ENCODE measurements at regions not wholly inside any gene's neighbourhood (a gene's known extent, or its start where the extent isn't known, plus 50 kb on each side); places are given as distances from the start of the nearest gene placed in this dataset.
A peak's percentile ranks its signal among the peaks of the same experiment; 100 is the strongest.

GRCh38 chr3:34013818-34014570 is 215.6 kb downstream of the PDCD6IP start:
- DNase-seq, result no peak
- in situ Hi-C loops (cut with HindIII; ENCODE audit: low pct_ligation_motif_present, low sequenced_read_pairs), result no loop called here
- Histone ChIP-seq H3K27ac (no peak overlapping the region), H3K27me3 (replicated peaks) (no peaks in the 10 kb centered on the region), H3K36me3 (replicated peaks) (no peaks in the 10 kb centered on the region), H3K4me3 (ENCODE audit: low read depth, low read length) (no peak overlapping the region)
- TF ChIP-seq CTCF (IDR thresholded peaks at IDR 0.05; ENCODE audit: low read depth, low read length, missing control alignments), result no peak

GRCh38 chr3:34015204-34016142 is 217.0 kb downstream of the PDCD6IP start:
- TF ChIP-seq CTCF (IDR thresholded peaks at IDR 0.05; ENCODE audit: low read depth, low read length, missing control alignments), result peak; percentile 65
- H3K36me3 ChIP-seq (replicated peaks), result no peaks in the 10 kb centered on the region
- no peak overlapping the region for H3K27ac ChIP-seq

DNA sequence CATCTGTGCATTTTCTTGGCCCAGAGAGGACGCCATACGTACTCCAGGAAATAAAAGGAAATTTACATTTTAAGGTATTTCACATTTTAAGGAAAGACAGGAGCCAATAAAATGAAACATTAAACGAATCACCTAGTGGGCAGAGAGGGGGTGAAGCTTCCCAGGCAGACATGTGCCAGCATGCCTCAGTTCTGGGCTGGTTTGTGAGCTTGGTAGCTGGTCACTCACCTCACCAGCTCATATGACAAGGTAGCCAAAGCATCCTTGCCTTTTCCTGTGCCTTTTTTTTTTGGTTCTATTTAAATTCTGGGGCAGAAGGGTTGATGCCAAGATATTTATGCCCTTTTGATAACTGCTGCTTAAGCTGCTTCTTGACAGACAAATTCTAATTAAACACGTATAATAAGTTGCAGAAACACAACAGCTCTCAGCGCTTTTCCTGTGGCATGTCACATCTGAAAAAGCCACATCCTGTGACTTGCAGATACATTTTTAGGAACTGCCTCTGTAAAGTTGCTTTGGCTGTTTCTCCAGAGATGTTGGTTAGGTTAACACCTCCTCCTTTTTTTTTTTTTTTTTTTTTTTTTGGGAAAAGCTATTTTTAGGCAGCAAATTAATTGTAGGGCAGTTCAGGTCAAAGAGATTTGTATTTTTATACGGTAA is 218.6 kb downstream of the PDCD6IP start:
- Histone ChIP-seq H3K36me3 (replicated peaks) (no peaks in the 10 kb centered on the region), H3K4me3 (ENCODE audit: low read depth, low read length) (no peak overlapping the region), H3K27ac (no peak overlapping the region), H3K27me3 (replicated peaks) (no peaks in the 10 kb centered on the region)
- TF ChIP-seq CTCF (IDR thresholded peaks at IDR 0.05; ENCODE audit: low read depth, low read length, missing control alignments), result no peak
- in situ Hi-C loops (cut with HindIII; ENCODE audit: low pct_ligation_motif_present, low sequenced_read_pairs), result no loop called here
- DNase-seq, result no peak

More at GRCh38 chr3:34015204-34016142, 217.0 kb downstream of the PDCD6IP start:
- Histone ChIP-seq H3K4me3 (ENCODE audit: low read depth, low read length) (no peak overlapping the region), H3K27me3 (replicated peaks) (no peaks in the 10 kb centered on the region)
- in situ Hi-C loops (cut with HindIII; ENCODE audit: low pct_ligation_motif_present, low sequenced_read_pairs), result no loop called here
- DNase-seq, result no peak

- Histone ChIP-seq H3K36me3 (replicated peaks) (no peaks in the 10 kb centered on the region), H3K27ac (no peak overlapping the region), H3K4me3 (ENCODE audit: low read depth, low read length) (no peak overlapping the region), H3K27me3 (replicated peaks) (no peaks in the 10 kb centered on the region)
- no peak for DNase-seq
- no peak for TF ChIP-seq CTCF (IDR thresholded peaks at IDR 0.05; ENCODE audit: low read depth, low read length, missing control alignments)
- in situ Hi-C loops (cut with HindIII; ENCODE audit: low pct_ligation_motif_present, low sequenced_read_pairs), result no loop called here
Measured at GRCh38 chr3:34017757-34018156, 219.3 kb downstream of the PDCD6IP start.

- DNase-seq, result no peak
- H3K36me3 ChIP-seq (replicated peaks), result no peaks in the 10 kb centered on the region
- H3K27me3 ChIP-seq (replicated peaks), result no peaks in the 10 kb centered on the region
- in situ Hi-C loops (cut with HindIII; ENCODE audit: low pct_ligation_motif_present, low sequenced_read_pairs), result no loop called here
- TF ChIP-seq CTCF (IDR thresholded peaks at IDR 0.05; ENCODE audit: low read depth, low read length, missing control alignments), result no peak
- H3K4me3 ChIP-seq (ENCODE audit: low read depth, low read length), result no peak overlapping the region
- no peak overlapping the region for H3K27ac ChIP-seq
Measured at GRCh38 chr3:34019158-34019557, 220.7 kb downstream of the PDCD6IP start.

Data from brain microvascular endothelial cell (primary cell).